ENCODE measurements at regions not wholly inside any gene's neighbourhood (a gene's known extent, or its start where the extent isn't known, plus 50 kb on each side); places are given as distances from the start of the nearest gene placed in this dataset.

DNA sequence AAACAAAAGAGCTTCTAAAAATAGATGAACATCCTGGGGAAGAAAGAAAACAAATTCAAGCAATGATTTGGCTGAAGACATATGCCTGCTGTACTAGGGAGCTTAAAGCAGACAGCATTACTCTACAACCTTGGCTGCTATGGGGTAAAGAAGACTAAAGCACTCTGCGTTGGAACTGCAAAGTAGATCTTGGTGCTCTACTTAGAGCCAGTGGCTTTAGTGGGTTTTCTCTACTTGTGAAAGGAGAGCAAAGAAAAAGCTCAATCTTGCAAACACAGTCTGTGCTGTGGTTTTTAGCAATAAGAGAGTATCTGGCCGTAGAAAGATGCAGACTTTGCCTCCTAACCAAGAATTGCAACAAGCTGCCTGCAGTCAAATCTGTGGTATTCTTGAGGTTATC is 334.7 kb upstream of the NDST3 start:
- TF ChIP-seq GATA3 (IDR thresholded peaks at IDR 0.05; ENCODE audit: low read depth, low read length) (no peak), GATA2 (IDR thresholded peaks at IDR 0.05; ENCODE audit: low read depth, low read length) (no peak)
